HepG2 (cell line): ENCODE measurements at regions not wholly inside any gene's neighbourhood (a gene's known extent, or its start where the extent isn't known, plus 50 kb on each side); places are given as distances from the start of the nearest gene placed in this dataset.

Source experiments
- BHLHE40 ChIP-seq: IDR thresholded peaks from 2 replicates; pipeline ENCODE4 v1.6.1; 2011; ENCODE audit warnings: low read length, improper control_type of control experiment
- BORCS8-MEF2B ChIP-seq: sonication (generic); formaldehyde crosslinking; IDR thresholded peaks from 2 replicates; pipeline ENCODE4 v1.8.0; 2022; ENCODE audit warnings: mild to moderate bottlenecking, missing genetic modification reagents
- CENPX ChIP-seq: sonication (generic); formaldehyde crosslinking; IDR thresholded peaks from 2 replicates; pipeline ENCODE4 v1.9.0; 2021; ENCODE audit warnings: mild to moderate bottlenecking, missing genetic modification reagents, moderate library complexity
- HOXA9 ChIP-seq: sonication (generic); formaldehyde crosslinking; IDR thresholded peaks from 2 replicates; pipeline ENCODE4 v1.8.1; 2022; ENCODE audit warnings: missing genetic modification reagents, mild to moderate bottlenecking, moderate library complexity, borderline replicate concordance
- KDM5A ChIP-seq: fragments of 200-600 bp; sonication (generic); IDR thresholded peaks from 2 replicates; pipeline ENCODE4 v1.7.0; 2018; ENCODE audit warnings: antibody characterized with exemption, mild to moderate bottlenecking, low read length, borderline replicate concordance
- KLF15 ChIP-seq: sonication (generic); formaldehyde crosslinking; IDR thresholded peaks from 2 replicates; pipeline ENCODE4 v1.8.1; 2023; ENCODE audit warnings: borderline replicate concordance, mild to moderate bottlenecking, inconsistent platforms, missing genetic modification reagents, mixed read lengths
- PAWR ChIP-seq: sonication (generic); formaldehyde crosslinking; IDR thresholded peaks from 2 replicates; pipeline ENCODE4 v1.4.0; 2020; ENCODE audit warnings: missing genetic modification reagents, mild to moderate bottlenecking, borderline replicate concordance
- PHF21A ChIP-seq: sonication (generic); formaldehyde crosslinking; IDR thresholded peaks from 2 replicates; pipeline ENCODE4 v1.5.0; 2020; ENCODE audit warnings: mild to moderate bottlenecking, missing genetic modification reagents
- PTBP1 ChIP-seq: fragments of 200-400 bp; formaldehyde crosslinking; IDR thresholded peaks from 2 replicates; pipeline ENCODE4 v1.6.1; 2018; ENCODE audit warnings: low read length, low read depth; ENCODE audit not compliant: poor library complexity, severe bottlenecking
- TEAD3 ChIP-seq: optimal IDR thresholded peaks from 2 replicates; pipeline ENCODE3; 2016; ENCODE audit warnings: borderline replicate concordance
- TOE1 ChIP-seq: sonication (generic); formaldehyde crosslinking; IDR thresholded peaks from 2 replicates; pipeline ENCODE4 v1.4.0; 2020; ENCODE audit warnings: mild to moderate bottlenecking, missing genetic modification reagents
- ZIK1 ChIP-seq: sonication (generic); formaldehyde crosslinking; IDR thresholded peaks from 2 replicates; pipeline ENCODE4 v1.5.0; 2020; ENCODE audit warnings: mild to moderate bottlenecking, low read depth, missing genetic modification reagents, borderline replicate concordance
- ZNF101 ChIP-seq: sonication (generic); formaldehyde crosslinking; IDR thresholded peaks from 2 replicates; pipeline ENCODE4 v1.4.0; 2020; ENCODE audit warnings: mild to moderate bottlenecking, low read depth, missing genetic modification reagents, borderline replicate concordance
- ZNF720 ChIP-seq: sonication (generic); formaldehyde crosslinking; IDR thresholded peaks from 2 replicates; pipeline ENCODE4 v1.4.0; 2020; ENCODE audit warnings: missing genetic modification reagents
- ZNF747 ChIP-seq: sonication (generic); formaldehyde crosslinking; IDR thresholded peaks from 2 replicates; pipeline ENCODE4 v1.8.1; 2023; ENCODE audit warnings: missing genetic modification reagents, mild to moderate bottlenecking, borderline replicate concordance
- ZNF75D ChIP-seq: sonication (generic); formaldehyde crosslinking; IDR thresholded peaks from 2 replicates; pipeline ENCODE4 v1.8.1; 2023; ENCODE audit warnings: missing genetic modification reagents, mild to moderate bottlenecking, borderline replicate concordance
- ZNF788 ChIP-seq: sonication (generic); formaldehyde crosslinking; IDR thresholded peaks from 2 replicates; pipeline ENCODE4 v1.5.0; 2020; ENCODE audit warnings: mild to moderate bottlenecking, missing genetic modification reagents, borderline replicate concordance
- TF ChIP-seq, protein P1 (sequence below): sonication (generic); formaldehyde crosslinking; IDR thresholded peaks from 2 replicates; pipeline ENCODE4 v1.4.0; 2020; ENCODE audit warnings: missing genetic modification reagents
- TF ChIP-seq, protein P2 (sequence below): sonication (generic); formaldehyde crosslinking; IDR thresholded peaks from 2 replicates; pipeline ENCODE4 v1.5.1; 2020; ENCODE audit warnings: missing genetic modification reagents, mild to moderate bottlenecking, borderline replicate concordance
- TF ChIP-seq, protein P3 (sequence below): sonication (generic); formaldehyde crosslinking; conservative IDR thresholded peaks from 2 replicates; pipeline ENCODE4 v1.4.0; 2020; ENCODE audit warnings: missing genetic modification reagents
- TF ChIP-seq, protein P4 (sequence below): IDR thresholded peaks from 2 replicates; pipeline ENCODE4 v1.6.1; 2016; ENCODE audit warnings: missing genetic modification reagents, missing compliant biosample characterization

DNA sequence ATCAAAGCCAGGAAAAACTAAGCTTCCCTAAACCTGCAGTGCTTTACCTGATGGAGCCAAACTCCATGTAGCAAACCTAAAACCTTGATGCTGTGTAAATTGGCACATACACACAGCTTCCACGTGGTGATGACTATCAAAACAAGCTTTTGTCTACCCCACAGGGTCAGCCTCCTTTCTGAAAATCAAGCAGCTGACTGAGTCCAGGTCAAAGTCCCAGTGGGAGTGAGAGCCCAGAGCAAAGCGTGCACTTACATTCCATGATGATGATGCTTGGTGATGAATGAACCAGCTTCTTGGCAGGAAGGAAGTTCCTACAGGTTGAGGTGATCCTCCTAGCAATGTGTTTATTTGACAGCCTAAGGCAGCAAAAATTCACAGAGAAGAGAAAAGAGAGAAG is 630.0 kb upstream of the TBX3 start (continued):
- TF ChIP-seq, protein P1, sequence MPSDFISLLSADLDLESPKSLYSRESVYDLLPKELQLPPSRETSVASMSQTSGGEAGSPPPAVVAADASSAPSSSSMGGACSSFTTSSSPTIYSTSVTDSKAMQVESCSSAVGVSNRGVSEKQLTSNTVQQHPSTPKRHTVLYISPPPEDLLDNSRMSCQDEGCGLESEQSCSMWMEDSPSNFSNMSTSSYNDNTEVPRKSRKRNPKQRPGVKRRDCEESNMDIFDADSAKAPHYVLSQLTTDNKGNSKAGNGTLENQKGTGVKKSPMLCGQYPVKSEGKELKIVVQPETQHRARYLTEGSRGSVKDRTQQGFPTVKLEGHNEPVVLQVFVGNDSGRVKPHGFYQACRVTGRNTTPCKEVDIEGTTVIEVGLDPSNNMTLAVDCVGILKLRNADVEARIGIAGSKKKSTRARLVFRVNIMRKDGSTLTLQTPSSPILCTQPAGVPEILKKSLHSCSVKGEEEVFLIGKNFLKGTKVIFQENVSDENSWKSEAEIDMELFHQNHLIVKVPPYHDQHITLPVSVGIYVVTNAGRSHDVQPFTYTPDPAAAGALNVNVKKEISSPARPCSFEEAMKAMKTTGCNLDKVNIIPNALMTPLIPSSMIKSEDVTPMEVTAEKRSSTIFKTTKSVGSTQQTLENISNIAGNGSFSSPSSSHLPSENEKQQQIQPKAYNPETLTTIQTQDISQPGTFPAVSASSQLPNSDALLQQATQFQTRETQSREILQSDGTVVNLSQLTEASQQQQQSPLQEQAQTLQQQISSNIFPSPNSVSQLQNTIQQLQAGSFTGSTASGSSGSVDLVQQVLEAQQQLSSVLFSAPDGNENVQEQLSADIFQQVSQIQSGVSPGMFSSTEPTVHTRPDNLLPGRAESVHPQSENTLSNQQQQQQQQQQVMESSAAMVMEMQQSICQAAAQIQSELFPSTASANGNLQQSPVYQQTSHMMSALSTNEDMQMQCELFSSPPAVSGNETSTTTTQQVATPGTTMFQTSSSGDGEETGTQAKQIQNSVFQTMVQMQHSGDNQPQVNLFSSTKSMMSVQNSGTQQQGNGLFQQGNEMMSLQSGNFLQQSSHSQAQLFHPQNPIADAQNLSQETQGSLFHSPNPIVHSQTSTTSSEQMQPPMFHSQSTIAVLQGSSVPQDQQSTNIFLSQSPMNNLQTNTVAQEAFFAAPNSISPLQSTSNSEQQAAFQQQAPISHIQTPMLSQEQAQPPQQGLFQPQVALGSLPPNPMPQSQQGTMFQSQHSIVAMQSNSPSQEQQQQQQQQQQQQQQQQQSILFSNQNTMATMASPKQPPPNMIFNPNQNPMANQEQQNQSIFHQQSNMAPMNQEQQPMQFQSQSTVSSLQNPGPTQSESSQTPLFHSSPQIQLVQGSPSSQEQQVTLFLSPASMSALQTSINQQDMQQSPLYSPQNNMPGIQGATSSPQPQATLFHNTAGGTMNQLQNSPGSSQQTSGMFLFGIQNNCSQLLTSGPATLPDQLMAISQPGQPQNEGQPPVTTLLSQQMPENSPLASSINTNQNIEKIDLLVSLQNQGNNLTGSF (CRISPR knock-in tag): no peak
- TF ChIP-seq TEAD3 (CRISPR knock-in tag): peak; percentile 96
- TF ChIP-seq, protein P2, sequence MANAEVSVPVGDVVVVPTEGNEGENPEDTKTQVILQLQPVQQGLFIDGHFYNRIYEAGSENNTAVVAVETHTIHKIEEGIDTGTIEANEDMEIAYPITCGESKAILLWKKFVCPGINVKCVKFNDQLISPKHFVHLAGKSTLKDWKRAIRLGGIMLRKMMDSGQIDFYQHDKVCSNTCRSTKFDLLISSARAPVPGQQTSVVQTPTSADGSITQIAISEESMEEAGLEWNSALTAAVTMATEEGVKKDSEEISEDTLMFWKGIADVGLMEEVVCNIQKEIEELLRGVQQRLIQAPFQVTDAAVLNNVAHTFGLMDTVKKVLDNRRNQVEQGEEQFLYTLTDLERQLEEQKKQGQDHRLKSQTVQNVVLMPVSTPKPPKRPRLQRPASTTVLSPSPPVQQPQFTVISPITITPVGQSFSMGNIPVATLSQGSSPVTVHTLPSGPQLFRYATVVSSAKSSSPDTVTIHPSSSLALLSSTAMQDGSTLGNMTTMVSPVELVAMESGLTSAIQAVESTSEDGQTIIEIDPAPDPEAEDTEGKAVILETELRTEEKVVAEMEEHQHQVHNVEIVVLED (CRISPR knock-in tag): no peak
- no peak for TF ChIP-seq PHF21A (CRISPR knock-in tag)
- TF ChIP-seq ZNF788 (CRISPR knock-in tag): no peak
- no peak for TF ChIP-seq KDM5A
- TF ChIP-seq TOE1 (CRISPR knock-in tag): no peak
- TF ChIP-seq, protein P3, sequence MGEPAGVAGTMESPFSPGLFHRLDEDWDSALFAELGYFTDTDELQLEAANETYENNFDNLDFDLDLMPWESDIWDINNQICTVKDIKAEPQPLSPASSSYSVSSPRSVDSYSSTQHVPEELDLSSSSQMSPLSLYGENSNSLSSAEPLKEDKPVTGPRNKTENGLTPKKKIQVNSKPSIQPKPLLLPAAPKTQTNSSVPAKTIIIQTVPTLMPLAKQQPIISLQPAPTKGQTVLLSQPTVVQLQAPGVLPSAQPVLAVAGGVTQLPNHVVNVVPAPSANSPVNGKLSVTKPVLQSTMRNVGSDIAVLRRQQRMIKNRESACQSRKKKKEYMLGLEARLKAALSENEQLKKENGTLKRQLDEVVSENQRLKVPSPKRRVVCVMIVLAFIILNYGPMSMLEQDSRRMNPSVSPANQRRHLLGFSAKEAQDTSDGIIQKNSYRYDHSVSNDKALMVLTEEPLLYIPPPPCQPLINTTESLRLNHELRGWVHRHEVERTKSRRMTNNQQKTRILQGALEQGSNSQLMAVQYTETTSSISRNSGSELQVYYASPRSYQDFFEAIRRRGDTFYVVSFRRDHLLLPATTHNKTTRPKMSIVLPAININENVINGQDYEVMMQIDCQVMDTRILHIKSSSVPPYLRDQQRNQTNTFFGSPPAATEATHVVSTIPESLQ (CRISPR knock-in tag): no peak
- no peak for TF ChIP-seq BORCS8-MEF2B (CRISPR knock-in tag)
- no peak for TF ChIP-seq ZNF747 (CRISPR knock-in tag)
- TF ChIP-seq CENPX (CRISPR knock-in tag): no peak
- no peak for TF ChIP-seq PAWR
- TF ChIP-seq, protein P4, sequence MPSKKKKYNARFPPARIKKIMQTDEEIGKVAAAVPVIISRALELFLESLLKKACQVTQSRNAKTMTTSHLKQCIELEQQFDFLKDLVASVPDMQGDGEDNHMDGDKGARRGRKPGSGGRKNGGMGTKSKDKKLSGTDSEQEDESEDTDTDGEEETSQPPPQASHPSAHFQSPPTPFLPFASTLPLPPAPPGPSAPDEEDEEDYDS (CRISPR knock-in tag): no peak
- no peak for TF ChIP-seq ZIK1 (CRISPR knock-in tag)
- TF ChIP-seq ZNF720: no peak
- peak; percentile 89 for TF ChIP-seq BHLHE40
- no peak for TF ChIP-seq KLF15 (CRISPR knock-in tag)
- no peak for TF ChIP-seq PTBP1
- no peak for TF ChIP-seq HOXA9
- TF ChIP-seq ZNF101: no peak
- no peak for TF ChIP-seq ZNF75D (CRISPR knock-in tag)
